ENCODE measurements at regions not wholly inside any gene's neighbourhood (a gene's known extent, or its start where the extent isn't known, plus 50 kb on each side); places are given as distances from the start of the nearest gene placed in this dataset.

DNA sequence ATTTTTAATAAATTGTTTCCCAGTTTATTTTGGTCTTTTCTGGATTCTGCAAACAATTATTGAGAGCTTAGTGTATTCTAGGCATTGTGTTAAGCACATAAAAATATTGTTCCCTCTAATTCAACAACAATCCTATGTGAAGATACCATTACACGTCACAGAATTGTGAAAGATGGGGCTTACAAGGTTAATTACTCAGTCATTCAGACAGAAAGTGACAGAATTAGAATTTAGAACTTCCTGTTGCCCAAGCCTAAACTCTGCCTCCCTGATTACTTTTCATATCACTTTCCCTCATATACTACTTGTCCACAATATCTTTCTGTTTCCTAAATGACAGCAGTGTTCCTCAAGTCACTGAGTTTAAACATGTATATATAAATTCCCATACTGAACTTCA is 186.7 kb upstream of the VEGFC start:
- TF ChIP-seq, protein P1, sequence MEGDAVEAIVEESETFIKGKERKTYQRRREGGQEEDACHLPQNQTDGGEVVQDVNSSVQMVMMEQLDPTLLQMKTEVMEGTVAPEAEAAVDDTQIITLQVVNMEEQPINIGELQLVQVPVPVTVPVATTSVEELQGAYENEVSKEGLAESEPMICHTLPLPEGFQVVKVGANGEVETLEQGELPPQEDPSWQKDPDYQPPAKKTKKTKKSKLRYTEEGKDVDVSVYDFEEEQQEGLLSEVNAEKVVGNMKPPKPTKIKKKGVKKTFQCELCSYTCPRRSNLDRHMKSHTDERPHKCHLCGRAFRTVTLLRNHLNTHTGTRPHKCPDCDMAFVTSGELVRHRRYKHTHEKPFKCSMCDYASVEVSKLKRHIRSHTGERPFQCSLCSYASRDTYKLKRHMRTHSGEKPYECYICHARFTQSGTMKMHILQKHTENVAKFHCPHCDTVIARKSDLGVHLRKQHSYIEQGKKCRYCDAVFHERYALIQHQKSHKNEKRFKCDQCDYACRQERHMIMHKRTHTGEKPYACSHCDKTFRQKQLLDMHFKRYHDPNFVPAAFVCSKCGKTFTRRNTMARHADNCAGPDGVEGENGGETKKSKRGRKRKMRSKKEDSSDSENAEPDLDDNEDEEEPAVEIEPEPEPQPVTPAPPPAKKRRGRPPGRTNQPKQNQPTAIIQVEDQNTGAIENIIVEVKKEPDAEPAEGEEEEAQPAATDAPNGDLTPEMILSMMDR (IDR thresholded peaks at IDR 0.05): no peak
- TF ChIP-seq POLR2A (IDR thresholded peaks at IDR 0.05): no peak

All from heart left ventricle (tissue), 13 donors.